ENCODE measurements at regions not wholly inside any gene's neighbourhood (a gene's known extent, or its start where the extent isn't known, plus 50 kb on each side); places are given as distances from the start of the nearest gene placed in this dataset.

- no peak for DNase-seq
- ChIA-PET POLR2A (no interaction called here), CTCF (no interaction called here)
- Mint-ChIP-seq H3K9me3 (ENCODE audit: insufficient read depth) (no peaks in the 10 kb centered on the region), H3K27me3 (peaks cover 4% of the 10 kb centered on the region), H3K4me3 (no peak overlapping the region), H3K4me1 (no peaks in the 10 kb centered on the region), H3K27ac (no peak overlapping the region)
- no peaks in the 10 kb centered on the region for H4K20me1 ChIP-seq (ENCODE audit: control insufficient read depth, insufficient read depth, low read length, poor library complexity, severe bottlenecking)
- H3K4me2 ChIP-seq (replicated peaks; ENCODE audit: low read depth, low read length, poor library complexity, severe bottlenecking): no peak overlapping the region
- no peaks in the 10 kb centered on the region for H3K79me2 ChIP-seq (ENCODE audit: control insufficient read depth, insufficient read depth, low read length)
- WGBS (ENCODE audit: insufficient coverage): 60% methylated on average over 1 of the region's 2 CpGs
- no peak overlapping the region for H2AFZ ChIP-seq (ENCODE audit: insufficient read depth, low read depth, low read length, poor library complexity, severe bottlenecking)
- no peaks in the 10 kb centered on the region for H3K27me3 ChIP-seq (replicated peaks in 1 of 4; ENCODE audit: control extremely low read depth in 1 of 4, control insufficient read depth in 3 of 4, insufficient read depth in 4 of 4, low read length in 3 of 4)
- no peaks in the 10 kb centered on the region for H3K36me3 ChIP-seq (replicated peaks in 1 of 2; ENCODE audit: control extremely low read depth in 1 of 2, control insufficient read depth in 1 of 2, extremely low read depth in 1 of 2, insufficient read depth in 2 of 2, low read length in 1 of 2)
- no peak overlapping the region for H3K27ac ChIP-seq (ENCODE audit: low read length in 2 of 2)
- no peaks in the 10 kb centered on the region for H3K9me3 ChIP-seq (ENCODE audit: control extremely low read depth in 1 of 3, control insufficient read depth in 2 of 3, insufficient read depth in 1 of 3, low read length in 2 of 3)
- ATAC-seq (ENCODE audit: low read depth): no peak
- TF ChIP-seq EZH2 (IDR thresholded peaks at IDR 0.05; ENCODE audit: borderline replicate concordance, insufficient read depth, low read depth, low read length, poor library complexity, severe bottlenecking): no peak
- no peak for TF ChIP-seq CTCF (IDR thresholded peaks at IDR 0.05)
- H3K9ac ChIP-seq (ENCODE audit: low read length): no peak overlapping the region
- intact Hi-C loops (cut with micrococcal nuclease): no loop called here
- no peak overlapping the region for H3K4me3 ChIP-seq (ENCODE audit: control extremely low read depth in 1 of 5, extremely low read depth in 1 of 5, insufficient read depth in 1 of 5, low read depth in 2 of 5, low read length in 4 of 5)
- H3K4me1 ChIP-seq (ENCODE audit: control insufficient read depth in 2 of 2, insufficient read depth in 2 of 2, low read length in 2 of 2): no peaks in the 10 kb centered on the region
Measured at GRCh38 chr20:22942742-22943141, 92.4 kb upstream of the SSTR4 start.

- no peaks in the 10 kb centered on the region for H3K27me3 ChIP-seq (replicated peaks in 1 of 4; ENCODE audit: control extremely low read depth in 1 of 4, control insufficient read depth in 3 of 4, insufficient read depth in 4 of 4, low read length in 3 of 4)
- H3K9ac ChIP-seq (ENCODE audit: low read length): no peak overlapping the region
- no peaks in the 10 kb centered on the region for H3K79me2 ChIP-seq (ENCODE audit: control insufficient read depth, insufficient read depth, low read length)
- 70% methylated on average over 3 of the region's 4 CpGs for WGBS (ENCODE audit: insufficient coverage)
- no peaks in the 10 kb centered on the region for H3K9me3 ChIP-seq (ENCODE audit: control extremely low read depth in 1 of 3, control insufficient read depth in 2 of 3, insufficient read depth in 1 of 3, low read length in 2 of 3)
- no peak for TF ChIP-seq EZH2 (IDR thresholded peaks at IDR 0.05; ENCODE audit: borderline replicate concordance, insufficient read depth, low read depth, low read length, poor library complexity, severe bottlenecking)
- no peak for TF ChIP-seq CTCF (IDR thresholded peaks at IDR 0.05)
- no peak for DNase-seq
- ChIA-PET CTCF (no interaction called here), POLR2A (no interaction called here)
- ATAC-seq (ENCODE audit: low read depth): no peak
- no peaks in the 10 kb centered on the region for H3K4me1 Mint-ChIP-seq
- intact Hi-C loops (cut with micrococcal nuclease): no loop called here
- H3K27ac Mint-ChIP-seq: no peak overlapping the region
- no peak overlapping the region for H2AFZ ChIP-seq (ENCODE audit: insufficient read depth, low read depth, low read length, poor library complexity, severe bottlenecking)
- no peaks in the 10 kb centered on the region for H4K20me1 ChIP-seq (ENCODE audit: control insufficient read depth, insufficient read depth, low read length, poor library complexity, severe bottlenecking)
- peaks cover 3% of the 10 kb centered on the region for H3K27me3 Mint-ChIP-seq
- no peak overlapping the region for H3K27ac ChIP-seq (ENCODE audit: low read length in 2 of 2)
- no peaks in the 10 kb centered on the region for H3K36me3 ChIP-seq (replicated peaks in 1 of 2; ENCODE audit: control extremely low read depth in 1 of 2, control insufficient read depth in 1 of 2, extremely low read depth in 1 of 2, insufficient read depth in 2 of 2, low read length in 1 of 2)
- H3K4me2 ChIP-seq (replicated peaks; ENCODE audit: low read depth, low read length, poor library complexity, severe bottlenecking): no peak overlapping the region
- H3K4me3 Mint-ChIP-seq: no peak overlapping the region
- H3K4me1 ChIP-seq (ENCODE audit: control insufficient read depth in 2 of 2, insufficient read depth in 2 of 2, low read length in 2 of 2): no peaks in the 10 kb centered on the region
- H3K4me3 ChIP-seq (ENCODE audit: control extremely low read depth in 1 of 5, extremely low read depth in 1 of 5, insufficient read depth in 1 of 5, low read depth in 2 of 5, low read length in 4 of 5): no peak overlapping the region
- H3K9me3 Mint-ChIP-seq (ENCODE audit: insufficient read depth): no peaks in the 10 kb centered on the region
Measured at GRCh38 chr20:22944062-22944461, 91.0 kb upstream of the SSTR4 start.
